HFFc6 (cell line): ENCODE measurements at regions not wholly inside any gene's neighbourhood (a gene's known extent, or its start where the extent isn't known, plus 50 kb on each side); places are given as distances from the start of the nearest gene placed in this dataset.

ENCODE experiments used
- DNase-seq: peaks from one replicate; pipeline ENCODE4 v3.0.0-alpha.2; 2018
- H3K27ac Mint-ChIP-seq: 2 replicates; pipeline ENCODE4 v1.8.0; 2020; ENCODE audit warnings: mild to moderate bottlenecking, mixed read lengths
- H3K27me3 Mint-ChIP-seq: 2 replicates; pipeline ENCODE4 v1.8.0; 2021; ENCODE audit warnings: mild to moderate bottlenecking, moderate library complexity, mixed read lengths; ENCODE audit not compliant: insufficient read depth
- H3K36me3 Mint-ChIP-seq: 2 replicates; pipeline ENCODE4 v1.8.0; 2021; ENCODE audit warnings: low read depth, mixed read lengths
- H3K4me1 Mint-ChIP-seq: 2 replicates; pipeline ENCODE4 v1.8.0; 2020; ENCODE audit warnings: low read depth, mixed read lengths
- H3K4me3 Mint-ChIP-seq: 2 replicates; pipeline ENCODE4 v1.8.0; 2020; ENCODE audit warnings: mild to moderate bottlenecking, moderate library complexity, mixed read lengths
- H3K9me3 Mint-ChIP-seq: 2 replicates; pipeline ENCODE4 v1.8.0; 2020; ENCODE audit warnings: mild to moderate bottlenecking, mixed read lengths
- CTCF ChIP-seq: fragments of 200-600 bp; sonication (generic); IDR thresholded peaks from 2 replicates; pipeline ENCODE4 v1.5.0; 2021; ENCODE audit warnings: antibody characterized with exemption, mild to moderate bottlenecking

- Mint-ChIP-seq H3K27ac (no peak overlapping the region), H3K4me3 (no peak overlapping the region), H3K36me3 (0 out of 2 replicates have a peak, but pooled peaks cover 7% of the 10 kb centered on the region), H3K27me3 (peaks cover 2% of the 10 kb centered on the region; the same call in 1 of the 2 replicates), H3K9me3 (peaks cover 28% of the 10 kb centered on the region), H3K4me1 (no peaks in the 10 kb centered on the region)
- no peak for DNase-seq
- TF ChIP-seq CTCF: no peak
These were observed 152.3 kb upstream of the C14orf180 start for GRCh38 chr14:104427131-104427851.

DNA sequence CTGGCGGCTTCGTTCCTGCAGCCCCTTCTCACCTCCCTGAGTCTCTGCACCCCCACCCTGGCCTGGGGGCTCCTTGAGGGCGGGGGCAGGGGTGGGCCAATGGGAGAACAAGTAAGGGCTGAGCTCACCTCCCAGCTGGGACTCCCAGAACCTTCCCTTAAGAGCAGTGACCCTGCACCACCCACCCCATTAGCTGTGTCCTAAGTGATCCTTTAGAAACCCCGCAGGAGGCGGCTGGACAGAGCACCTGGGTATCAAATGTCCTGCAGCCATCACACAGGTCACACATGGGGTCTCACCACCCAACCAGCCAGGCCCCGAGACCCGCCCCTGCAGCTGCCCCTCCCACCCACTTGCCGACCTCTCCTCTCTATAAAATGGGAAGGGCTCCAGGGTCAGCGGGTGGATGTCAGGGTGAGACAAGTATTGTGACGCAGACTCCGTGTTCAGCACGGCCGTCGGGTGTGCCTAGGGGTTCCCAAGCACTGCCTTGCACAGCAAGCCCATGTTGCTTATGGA lies 151.2 kb upstream of the C14orf180 start:
- Mint-ChIP-seq H3K4me1 (no peaks in the 10 kb centered on the region), H3K27ac (no peak overlapping the region), H3K4me3 (no peak overlapping the region), H3K27me3 (peaks cover 2% of the 10 kb centered on the region; the same call in 1 of the 2 replicates), H3K36me3 (0 out of 2 replicates have a peak, but pooled peaks cover 7% of the 10 kb centered on the region), H3K9me3 (peaks cover 28% of the 10 kb centered on the region)
- no peak for TF ChIP-seq CTCF
- DNase-seq: no peak

DNA sequence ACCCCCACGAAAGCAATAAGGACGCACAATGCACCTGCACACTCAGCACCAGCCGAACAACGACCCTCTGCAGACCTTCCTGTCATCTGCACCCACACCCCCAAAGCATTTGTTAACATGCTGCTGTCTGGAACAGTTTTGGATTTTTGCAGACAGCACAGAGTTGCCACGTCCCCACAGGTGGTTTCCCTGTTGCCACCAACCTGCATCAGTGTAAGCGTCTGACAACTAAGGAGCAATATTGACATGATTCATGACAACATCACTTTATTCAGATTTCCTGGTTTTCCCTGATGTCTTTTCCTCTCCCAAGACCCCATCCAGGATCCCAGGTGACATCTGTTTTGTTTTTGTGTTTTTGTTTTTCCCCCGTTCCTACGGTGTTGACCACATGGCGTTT lies 150.7 kb upstream of the C14orf180 start:
- TF ChIP-seq CTCF: no peak
- no peak overlapping the region for H3K4me3 Mint-ChIP-seq
- DNase-seq: no peak
- H3K9me3 Mint-ChIP-seq: peaks cover 28% of the 10 kb centered on the region
- H3K36me3 Mint-ChIP-seq: 0 out of 2 replicates have a peak, but pooled peaks cover 7% of the 10 kb centered on the region
- no peak overlapping the region for H3K27ac Mint-ChIP-seq
- no peaks in the 10 kb centered on the region for H3K4me1 Mint-ChIP-seq
- peaks cover 2% of the 10 kb centered on the region; the same call in 1 of the 2 replicates for H3K27me3 Mint-ChIP-seq

DNA sequence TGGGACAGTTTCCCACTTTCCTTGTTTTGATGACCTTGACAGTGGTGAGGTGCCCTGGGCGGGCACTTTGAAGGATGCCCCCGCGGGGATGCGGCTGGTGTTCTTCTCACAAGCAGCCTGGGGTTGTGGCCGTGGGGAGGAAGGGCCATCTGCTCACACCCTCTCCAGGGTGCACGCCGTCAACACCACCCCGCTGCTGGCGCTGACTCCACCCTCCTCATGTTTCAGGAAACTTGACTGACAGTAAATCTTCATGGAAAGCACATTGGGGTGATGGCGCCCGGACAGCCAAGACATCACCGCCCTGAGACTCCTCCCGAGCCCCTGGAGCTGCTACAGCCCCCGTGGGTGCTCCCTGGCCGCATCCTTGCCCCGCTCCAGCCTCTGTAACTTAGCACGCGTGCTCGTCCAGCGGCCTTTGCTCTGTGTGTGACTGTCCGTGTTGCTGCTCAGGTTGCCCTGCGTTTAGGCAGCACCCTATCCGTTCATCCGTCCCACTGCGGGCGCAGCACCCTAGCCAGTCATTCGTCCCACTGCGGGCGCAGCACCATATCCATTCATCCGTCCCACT lies 150.2 kb upstream of the C14orf180 start:
- Mint-ChIP-seq H3K27me3 (peaks cover 2% of the 10 kb centered on the region; the same call in 1 of the 2 replicates), H3K36me3 (0 out of 2 replicates have a peak, but pooled peaks cover 7% of the 10 kb centered on the region), H3K27ac (no peak overlapping the region), H3K9me3 (peaks cover 28% of the 10 kb centered on the region), H3K4me1 (no peaks in the 10 kb centered on the region), H3K4me3 (no peak overlapping the region)
- TF ChIP-seq CTCF: no peak
- DNase-seq: no peak

- no peak for TF ChIP-seq CTCF
- no peak for DNase-seq
- H3K27me3 Mint-ChIP-seq: peaks cover 2% of the 10 kb centered on the region; the same call in 1 of the 2 replicates
- no peak overlapping the region for H3K4me3 Mint-ChIP-seq
- H3K4me1 Mint-ChIP-seq: no peaks in the 10 kb centered on the region
- H3K36me3 Mint-ChIP-seq: peaks cover 7% of the 10 kb centered on the region; the same call in 1 of the 2 replicates
- H3K9me3 Mint-ChIP-seq: peaks cover 25% of the 10 kb centered on the region
- H3K27ac Mint-ChIP-seq: no peak overlapping the region
These were observed 148.1 kb upstream of the C14orf180 start for GRCh38 chr14:104431351-104431928.
